HG03108 (cell line): ENCODE measurements at regions not wholly inside any gene's neighbourhood (a gene's known extent, or its start where the extent isn't known, plus 50 kb on each side); places are given as distances from the start of the nearest gene placed in this dataset.

ENCODE experiments used
- ATAC-seq: cut with Tn5 transposase; IDR thresholded peaks from one replicate; pipeline ENCODE4 v1.9.1; 2021; ENCODE audit warnings: moderate library complexity; ENCODE audit not compliant: unreplicated experiment

DNA sequence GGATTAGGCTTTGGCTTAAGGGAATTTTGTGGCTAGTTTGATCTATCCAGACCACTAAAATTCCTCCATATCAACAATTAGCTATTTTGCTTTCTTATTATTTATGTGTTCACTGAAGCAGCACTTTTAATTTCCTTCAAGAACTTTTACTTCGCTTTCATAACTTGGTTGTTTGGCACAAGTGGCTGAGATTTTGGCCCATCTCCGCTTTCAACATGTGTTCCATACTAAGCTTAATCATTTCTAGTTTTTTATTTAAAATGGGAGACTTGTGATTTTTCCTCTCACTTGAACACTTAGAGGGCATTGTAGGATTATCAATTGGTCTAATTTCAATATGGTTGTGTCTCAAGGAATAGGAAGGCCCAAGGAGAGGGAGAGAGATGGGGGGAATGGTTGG is 102.4 kb upstream of the HSF2 start:
- ATAC-seq: no peak

DNA sequence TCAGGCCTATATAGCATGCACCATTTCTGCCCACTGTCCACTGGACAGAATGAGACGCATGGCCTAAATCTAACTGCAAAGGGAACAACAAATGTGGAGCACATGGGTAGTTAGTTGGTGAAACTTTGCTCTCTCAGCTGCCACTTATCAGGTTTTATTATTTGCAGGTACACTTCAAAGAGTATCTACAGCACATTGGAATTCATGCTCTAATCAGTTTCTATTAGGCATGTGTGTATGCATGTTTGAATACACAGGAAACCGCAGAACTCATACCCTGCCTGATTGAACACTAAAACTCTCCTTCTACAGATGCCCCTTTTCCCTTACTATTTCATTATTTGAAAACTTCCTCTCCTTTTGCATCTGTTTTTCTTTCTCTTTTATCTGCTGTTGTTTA is 97.4 kb upstream of the HSF2 start:
- no peak for ATAC-seq

DNA sequence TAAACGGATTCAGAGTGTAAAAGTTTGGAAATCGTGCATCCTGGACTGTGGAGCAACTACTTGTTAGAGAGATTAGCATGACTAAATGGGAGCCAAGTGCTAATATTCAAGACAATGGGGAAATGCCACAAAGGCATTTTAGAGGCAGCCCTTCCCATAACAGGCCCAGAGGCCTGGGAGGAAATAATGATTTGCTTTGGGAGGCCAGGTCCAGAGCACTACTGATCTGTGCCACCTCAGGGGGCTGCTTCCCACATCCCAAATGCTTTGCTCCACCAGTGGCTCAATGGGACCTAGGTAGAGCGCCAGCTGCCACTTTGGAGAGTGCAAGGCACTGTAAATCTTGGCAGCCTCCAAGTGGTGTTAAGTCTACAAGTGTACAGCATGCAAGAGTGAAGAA is 91.9 kb upstream of the HSF2 start:
- ATAC-seq: no peak

DNA sequence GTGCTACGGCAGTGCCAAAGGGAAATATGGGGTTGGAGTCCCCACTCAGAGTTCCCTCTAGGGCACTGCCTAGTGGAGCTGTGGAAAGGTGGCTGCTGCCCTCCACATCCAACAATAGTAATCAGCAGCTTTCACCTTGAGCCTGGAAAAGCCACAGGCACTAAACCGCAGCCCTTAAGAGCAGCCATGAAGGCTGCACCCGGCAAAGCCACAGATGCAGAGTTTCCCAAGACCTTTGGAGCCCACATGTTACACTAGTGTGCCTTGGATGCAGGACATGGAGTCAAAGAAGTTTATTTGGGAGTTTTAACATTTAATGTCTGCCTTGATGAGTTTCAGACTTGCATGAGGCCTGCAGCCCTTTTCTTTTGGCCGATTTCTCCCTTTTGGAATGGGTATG is 91.4 kb upstream of the HSF2 start:
- no peak for ATAC-seq

DNA sequence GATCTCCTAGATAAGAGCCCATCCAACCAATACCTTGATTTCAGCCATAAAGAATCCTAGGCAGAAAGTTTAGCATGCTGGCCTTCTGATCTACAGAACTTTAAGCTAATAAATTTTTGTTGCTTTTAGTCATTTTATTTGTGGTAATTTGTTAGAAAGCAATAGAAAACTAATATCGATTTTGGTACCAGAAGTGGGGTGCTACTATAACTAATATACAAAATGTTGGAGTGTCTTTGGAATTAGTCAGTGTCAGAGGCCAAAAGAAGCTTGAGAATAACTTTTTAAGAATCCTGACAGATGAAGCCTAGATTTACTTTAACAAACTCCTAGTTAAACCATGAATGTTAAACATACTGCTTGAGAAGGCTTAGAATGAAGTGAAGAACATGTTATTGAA is 83.6 kb upstream of the HSF2 start:
- ATAC-seq: no peak

DNA sequence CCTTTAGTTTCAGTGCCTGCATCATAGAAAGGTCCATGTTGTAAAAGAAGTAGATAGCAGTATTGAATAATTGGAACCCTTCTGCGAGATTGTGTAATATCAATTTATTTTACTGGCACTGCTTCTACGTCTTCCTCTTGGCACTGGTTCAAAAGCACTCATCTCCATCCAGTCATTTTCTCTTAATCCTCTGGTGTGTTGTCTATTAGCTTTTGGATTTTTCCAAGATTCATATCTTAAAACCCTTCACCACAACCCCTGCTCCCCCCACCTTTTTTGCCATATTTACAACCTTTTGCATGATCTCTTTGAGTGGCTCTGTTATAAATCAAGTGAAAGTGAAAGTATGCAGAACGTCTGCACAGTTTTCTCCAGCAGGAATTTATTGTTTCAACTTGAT is 76.6 kb upstream of the HSF2 start:
- no peak for ATAC-seq

DNA sequence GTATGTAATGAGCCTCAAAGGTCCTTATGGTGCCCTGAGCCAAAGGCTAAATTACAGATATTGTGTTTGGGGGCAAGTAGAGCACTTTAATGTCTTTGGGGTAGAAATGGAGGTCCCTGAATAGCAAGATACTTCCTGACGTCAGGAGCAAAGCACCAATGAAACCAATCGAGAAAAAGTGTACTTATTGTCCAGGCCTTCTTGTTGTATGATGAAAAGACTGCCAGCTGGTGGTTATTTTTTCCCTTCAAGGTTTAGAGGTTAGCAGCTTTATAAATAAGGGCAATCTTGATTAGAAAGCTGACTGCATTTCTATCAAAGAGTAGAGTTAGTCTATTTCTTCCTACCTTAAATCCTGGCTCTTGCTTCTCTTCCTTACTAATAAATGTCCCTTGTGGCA is 76.1 kb upstream of the HSF2 start:
- ATAC-seq: no peak

DNA sequence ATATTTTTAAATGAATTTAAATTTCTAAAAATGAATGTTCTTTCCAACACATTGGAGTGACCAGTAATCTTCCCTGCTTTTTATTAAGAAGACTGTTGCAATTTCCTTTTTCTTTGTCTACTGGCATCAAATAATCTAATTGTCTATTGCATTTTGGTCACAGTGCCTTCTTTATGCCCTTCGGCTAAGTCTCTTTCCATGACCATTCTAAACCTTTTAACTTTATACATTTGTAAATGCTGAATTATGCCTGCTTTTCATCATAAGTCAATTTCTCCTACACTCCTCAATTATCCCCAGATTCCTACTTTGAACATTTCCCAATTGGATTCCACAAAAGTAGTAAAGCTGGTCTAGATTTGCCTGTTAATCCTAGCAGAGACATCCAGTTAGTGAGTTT is 69.1 kb upstream of the HSF2 start:
- ATAC-seq: no peak

DNA sequence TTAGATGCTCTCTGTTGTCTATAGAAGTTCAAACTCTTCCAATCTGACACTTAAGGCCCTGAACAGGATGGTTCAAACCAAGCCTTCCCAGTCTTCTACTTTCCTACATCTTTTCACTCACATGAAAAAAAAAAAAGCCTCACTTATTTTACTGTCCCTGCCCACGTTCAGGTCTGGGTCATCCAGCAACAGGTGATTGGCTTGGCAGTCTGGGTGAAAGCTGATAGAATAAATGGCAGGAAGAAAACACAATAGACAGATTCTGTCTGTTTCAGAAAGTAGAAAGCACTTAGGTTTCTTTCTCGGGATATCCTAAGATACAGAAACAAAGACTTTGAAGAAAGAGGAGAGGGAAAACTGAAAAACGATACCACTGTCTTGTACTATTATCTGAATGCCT is 61.8 kb upstream of the HSF2 start:
- ATAC-seq: no peak

DNA sequence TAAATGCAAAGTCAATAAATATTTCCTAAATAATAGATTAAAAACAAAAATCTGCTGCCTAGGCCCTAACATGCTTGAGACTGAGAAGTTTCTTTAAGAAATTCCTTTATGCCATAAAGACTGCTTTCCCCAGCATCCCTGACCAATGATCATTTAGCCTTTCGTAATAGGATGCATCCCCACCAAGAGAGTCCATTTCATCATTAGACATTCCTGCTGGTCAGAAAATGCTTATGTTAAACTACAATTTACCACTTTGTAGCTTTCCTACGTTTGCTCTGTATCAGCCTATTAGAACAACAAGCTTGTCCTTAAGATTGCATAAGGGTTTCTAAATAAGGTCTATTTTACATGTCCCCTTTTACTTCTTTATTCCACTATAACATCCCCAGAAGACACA is 59.8 kb upstream of the HSF2 start:
- ATAC-seq: no peak

DNA sequence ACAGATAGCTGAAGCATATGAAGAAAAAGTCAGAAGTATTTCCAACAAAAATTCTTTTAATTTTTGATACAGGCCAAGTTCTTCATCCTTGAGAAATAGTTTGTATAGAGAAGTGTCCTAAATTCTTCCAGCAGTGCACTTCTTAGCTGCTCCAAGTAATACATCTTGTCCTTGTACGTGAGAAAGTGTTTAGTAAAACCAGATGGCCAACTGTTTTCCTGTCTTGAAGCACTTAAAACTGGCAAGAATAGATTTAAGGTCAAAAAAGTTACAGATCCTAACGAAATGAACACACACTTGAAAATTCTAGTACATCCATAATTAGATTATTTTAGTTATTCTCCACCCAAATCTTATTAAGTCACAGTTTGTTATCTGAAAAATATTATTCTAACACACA is 52.2 kb upstream of the HSF2 start:
- no peak for ATAC-seq

DNA sequence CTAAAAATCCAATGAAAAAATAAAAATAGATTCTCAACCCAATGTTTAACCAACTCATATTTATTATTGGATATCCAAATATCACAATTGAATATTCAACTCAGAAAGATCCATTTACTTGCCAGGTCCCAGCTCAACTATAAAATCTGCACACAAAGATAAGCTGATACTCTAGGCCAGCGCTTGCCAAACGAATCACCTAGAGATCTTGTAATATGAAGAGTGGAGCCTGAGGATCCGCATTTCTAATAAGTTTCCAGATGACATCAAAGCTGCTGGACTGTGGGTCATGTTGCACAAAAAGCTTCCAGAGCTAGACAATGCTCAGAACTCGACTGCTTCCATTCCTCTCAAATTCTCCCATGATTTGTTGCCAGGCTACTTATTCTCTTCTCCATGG is 51.7 kb upstream of the HSF2 start:
- ATAC-seq: no peak
